Upper lobe of right lung (tissue), 1 donor: ENCODE measurements at regions not wholly inside any gene's neighbourhood (a gene's known extent, or its start where the extent isn't known, plus 50 kb on each side); places are given as distances from the start of the nearest gene placed in this dataset.

Experiments used
- ATAC-seq: fragments of 200-7000 bp; cut with Tn5 transposase; one replicate; pipeline ENCODE4 v1.9.1; 2020; ENCODE audit warnings: mild to moderate bottlenecking, moderate library complexity
- DNase-seq: peaks from one replicate; pipeline ENCODE4 v3.0.0-alpha.2; 2020
- H3K27ac ChIP-seq: fragments of 200-600 bp; one replicate; pipeline ENCODE4 v1.8.0; 2022
- H3K27me3 ChIP-seq: fragments of 200-600 bp; one replicate; pipeline ENCODE4 v1.8.0; 2022; ENCODE audit warnings: mild to moderate bottlenecking
- H3K36me3 ChIP-seq: fragments of 200-600 bp; one replicate; pipeline ENCODE4 v1.8.0; 2022
- H3K4me1 ChIP-seq: fragments of 200-600 bp; one replicate; pipeline ENCODE4 v1.8.0; 2022
- H3K4me3 ChIP-seq: fragments of 200-600 bp; one replicate; pipeline ENCODE4 v1.8.0; 2022; ENCODE audit warnings: mild to moderate bottlenecking
- H3K9me3 ChIP-seq: fragments of 200-600 bp; one replicate; pipeline ENCODE4 v1.8.0; 2022
- intact Hi-C: fragments of 100-400 bp; cut with DNase I; formaldehyde crosslinking; loops from one replicate; pipeline ENCODE4 v1.11.0; 2022
- TF ChIP-seq, protein P1 (sequence below): fragments of 200-600 bp; IDR thresholded peaks from one replicate; pipeline ENCODE4 v1.8.0; 2022; ENCODE audit warnings: antibody characterized with exemption
- donor health status: DM: no; HTN: yes; CAD: no; lungs with severe emphysema.

DNA sequence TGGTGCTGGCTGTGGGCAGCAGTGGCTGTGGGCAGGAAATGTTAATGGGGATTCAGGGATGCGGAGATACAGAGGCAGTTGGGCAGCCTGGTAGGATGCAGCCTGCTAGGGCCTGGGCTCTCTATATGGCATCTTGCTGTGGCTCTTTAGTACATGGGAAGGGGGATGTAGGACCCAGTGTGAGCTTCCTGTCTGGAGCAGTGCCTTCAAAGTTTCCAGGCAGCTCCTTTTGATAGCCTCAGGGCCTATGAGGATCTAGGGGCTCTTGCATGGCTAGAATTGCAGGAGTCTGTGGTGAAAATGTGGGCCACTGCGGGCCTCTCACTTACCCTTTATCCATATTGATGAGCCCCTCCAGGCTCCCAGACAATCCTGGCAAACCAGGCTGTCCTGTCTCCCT is 213.2 kb upstream of the SNX19 start:
- H3K27ac ChIP-seq = no peak overlapping the region

DNA sequence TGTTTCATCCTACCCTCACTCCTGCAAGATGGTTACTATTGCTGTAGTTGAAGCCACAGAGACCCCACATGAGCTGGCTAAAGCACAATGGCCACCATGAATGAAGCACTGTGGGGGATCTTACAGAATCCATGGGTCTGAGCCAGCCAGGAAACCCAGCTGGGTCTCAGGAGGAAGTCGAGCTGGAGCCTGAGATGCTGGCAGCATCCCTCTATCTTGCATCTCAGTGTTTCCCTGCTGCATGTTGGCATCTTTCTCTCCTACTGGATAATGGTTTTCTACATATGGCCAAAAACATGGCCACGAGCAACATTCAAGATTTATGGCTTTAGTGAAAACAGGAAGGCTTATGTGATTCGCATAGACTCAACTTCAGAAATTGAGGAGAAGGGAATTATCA is 219.3 kb upstream of the SNX19 start:
- DNase-seq (no peak), ATAC-seq (no peak)
- Histone ChIP-seq H3K27me3 (no peaks in the 10 kb centered on the region), H3K4me1 (no peaks in the 10 kb centered on the region), H3K4me3 (no peak overlapping the region), H3K36me3 (no peaks in the 10 kb centered on the region), H3K27ac (no peak overlapping the region), H3K9me3 (no peaks in the 10 kb centered on the region)
- intact Hi-C loops = no loop called here
- TF ChIP-seq, protein P1, sequence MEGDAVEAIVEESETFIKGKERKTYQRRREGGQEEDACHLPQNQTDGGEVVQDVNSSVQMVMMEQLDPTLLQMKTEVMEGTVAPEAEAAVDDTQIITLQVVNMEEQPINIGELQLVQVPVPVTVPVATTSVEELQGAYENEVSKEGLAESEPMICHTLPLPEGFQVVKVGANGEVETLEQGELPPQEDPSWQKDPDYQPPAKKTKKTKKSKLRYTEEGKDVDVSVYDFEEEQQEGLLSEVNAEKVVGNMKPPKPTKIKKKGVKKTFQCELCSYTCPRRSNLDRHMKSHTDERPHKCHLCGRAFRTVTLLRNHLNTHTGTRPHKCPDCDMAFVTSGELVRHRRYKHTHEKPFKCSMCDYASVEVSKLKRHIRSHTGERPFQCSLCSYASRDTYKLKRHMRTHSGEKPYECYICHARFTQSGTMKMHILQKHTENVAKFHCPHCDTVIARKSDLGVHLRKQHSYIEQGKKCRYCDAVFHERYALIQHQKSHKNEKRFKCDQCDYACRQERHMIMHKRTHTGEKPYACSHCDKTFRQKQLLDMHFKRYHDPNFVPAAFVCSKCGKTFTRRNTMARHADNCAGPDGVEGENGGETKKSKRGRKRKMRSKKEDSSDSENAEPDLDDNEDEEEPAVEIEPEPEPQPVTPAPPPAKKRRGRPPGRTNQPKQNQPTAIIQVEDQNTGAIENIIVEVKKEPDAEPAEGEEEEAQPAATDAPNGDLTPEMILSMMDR = no peak

More for the DNA sequence above, 213.2 kb upstream of the SNX19 start:
- TF ChIP-seq, protein P1 = no peak
- no peak for ATAC-seq
- no peak overlapping the region for H3K4me3 ChIP-seq
- H3K36me3 ChIP-seq = no peaks in the 10 kb centered on the region
- no peaks in the 10 kb centered on the region for H3K4me1 ChIP-seq
- intact Hi-C loops = no loop called here
- no peaks in the 10 kb centered on the region for H3K9me3 ChIP-seq
- no peak for DNase-seq
- no peaks in the 10 kb centered on the region for H3K27me3 ChIP-seq

DNA sequence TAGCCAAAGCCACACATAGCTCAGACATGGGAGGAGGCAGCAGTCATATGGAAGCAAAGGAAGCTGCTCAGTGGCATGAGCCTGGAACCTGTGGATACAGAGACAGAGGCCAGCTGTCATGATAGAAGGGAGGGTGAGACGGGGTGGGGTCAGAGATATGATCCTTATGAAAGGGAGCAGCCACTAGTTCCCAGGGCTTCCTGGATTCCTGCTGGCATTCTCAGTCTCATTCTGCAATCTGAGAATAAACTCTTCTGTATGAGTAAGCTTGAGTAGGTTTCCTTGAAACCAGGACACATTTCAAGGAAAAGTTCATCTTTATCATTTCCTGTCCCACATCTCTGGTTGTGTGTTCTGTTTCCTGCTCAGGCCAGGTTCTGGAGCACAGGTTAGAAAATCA is 220.2 kb upstream of the SNX19 start:
- Histone ChIP-seq H3K4me3 (no peak overlapping the region), H3K9me3 (no peaks in the 10 kb centered on the region), H3K27ac (no peak overlapping the region), H3K36me3 (no peaks in the 10 kb centered on the region), H3K27me3 (no peaks in the 10 kb centered on the region), H3K4me1 (no peaks in the 10 kb centered on the region)
- intact Hi-C loops = no loop called here
- DNase-seq = no peak
- TF ChIP-seq, protein P1 = no peak
- no peak for ATAC-seq

DNA sequence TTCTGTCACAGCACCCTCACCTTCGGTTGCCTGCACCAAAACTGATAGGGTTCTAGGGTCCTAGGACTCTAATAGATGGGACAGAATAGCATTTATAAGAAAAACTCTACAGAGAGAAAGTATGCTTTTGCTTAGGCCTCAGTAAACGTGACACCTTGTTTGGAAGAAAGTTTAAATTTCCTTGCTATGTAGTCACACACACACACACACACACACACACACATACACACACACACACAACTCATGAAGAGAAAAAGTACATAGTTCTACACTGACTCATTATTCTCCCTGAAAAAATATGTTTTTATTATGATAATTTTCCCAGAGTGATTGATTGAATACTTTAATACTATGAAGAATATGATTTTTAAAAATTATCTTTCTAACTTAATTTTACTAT is 220.8 kb upstream of the SNX19 start:
- no peak for ATAC-seq
- intact Hi-C loops = no loop called here

DNA sequence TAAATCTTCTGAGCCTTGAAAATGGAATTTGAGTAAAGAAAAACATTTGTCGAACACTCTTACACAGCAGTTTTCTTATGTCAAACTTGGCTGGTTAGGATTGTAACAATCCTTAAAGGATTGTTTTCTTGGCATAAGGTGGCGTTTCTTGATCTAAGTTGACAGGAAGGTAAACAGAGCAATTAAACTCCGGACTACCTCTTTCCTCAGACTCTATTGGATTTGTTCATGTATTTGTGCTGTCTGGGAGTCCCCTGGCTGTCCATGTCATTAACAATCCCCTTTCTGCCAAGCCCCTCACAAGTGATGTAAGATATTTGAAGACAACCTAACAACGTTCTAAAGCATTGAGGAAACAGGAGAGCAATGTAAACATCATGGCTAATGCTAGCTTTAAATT is 222.5 kb upstream of the SNX19 start:
- H3K27me3 ChIP-seq = no peaks in the 10 kb centered on the region
- intact Hi-C loops = no loop called here
- no peaks in the 10 kb centered on the region for H3K4me1 ChIP-seq
- no peaks in the 10 kb centered on the region for H3K36me3 ChIP-seq
- H3K4me3 ChIP-seq = no peak overlapping the region
- DNase-seq (no peak), ATAC-seq (no peak)
- TF ChIP-seq, protein P1 = no peak
- no peak overlapping the region for H3K27ac ChIP-seq
- no peaks in the 10 kb centered on the region for H3K9me3 ChIP-seq

More for the DNA sequence above, 220.8 kb upstream of the SNX19 start:
- Histone ChIP-seq H3K36me3 (no peaks in the 10 kb centered on the region), H3K4me1 (no peaks in the 10 kb centered on the region), H3K27ac (no peak overlapping the region), H3K9me3 (no peaks in the 10 kb centered on the region), H3K4me3 (no peak overlapping the region), H3K27me3 (no peaks in the 10 kb centered on the region)
- TF ChIP-seq, protein P1 = no peak
- DNase-seq = no peak

DNA sequence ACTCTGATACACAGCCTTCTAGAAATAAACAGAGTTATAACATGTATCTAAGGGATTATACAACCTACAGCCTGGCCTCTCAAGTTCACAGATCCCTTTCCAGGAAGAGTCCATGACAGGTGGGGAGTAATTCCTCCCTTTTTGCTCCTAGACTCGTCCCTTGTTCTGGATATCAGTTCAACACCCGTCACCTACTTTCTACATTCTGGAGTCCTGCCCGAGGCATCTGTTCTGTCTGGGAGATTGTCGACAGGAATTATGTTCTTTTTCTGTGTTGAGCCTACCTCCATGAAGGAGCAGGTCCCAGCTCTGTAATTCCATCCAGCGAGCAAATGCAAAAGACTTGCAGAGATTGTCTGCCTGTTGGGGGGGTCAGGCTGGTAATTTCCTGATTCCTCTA is 224.6 kb upstream of the NTM start:
- no peaks in the 10 kb centered on the region for H3K27me3 ChIP-seq
- intact Hi-C loops = no loop called here
- no peaks in the 10 kb centered on the region for H3K4me1 ChIP-seq
- ATAC-seq (no peak), DNase-seq (no peak)
- H3K27ac ChIP-seq = no peak overlapping the region
- no peak overlapping the region for H3K4me3 ChIP-seq
- TF ChIP-seq, protein P1 = no peak
- no peaks in the 10 kb centered on the region for H3K9me3 ChIP-seq
- H3K36me3 ChIP-seq = no peaks in the 10 kb centered on the region
